ENCODE measurements at regions not wholly inside any gene's neighbourhood (a gene's known extent, or its start where the extent isn't known, plus 50 kb on each side); places are given as distances from the start of the nearest gene placed in this dataset.

DNA sequence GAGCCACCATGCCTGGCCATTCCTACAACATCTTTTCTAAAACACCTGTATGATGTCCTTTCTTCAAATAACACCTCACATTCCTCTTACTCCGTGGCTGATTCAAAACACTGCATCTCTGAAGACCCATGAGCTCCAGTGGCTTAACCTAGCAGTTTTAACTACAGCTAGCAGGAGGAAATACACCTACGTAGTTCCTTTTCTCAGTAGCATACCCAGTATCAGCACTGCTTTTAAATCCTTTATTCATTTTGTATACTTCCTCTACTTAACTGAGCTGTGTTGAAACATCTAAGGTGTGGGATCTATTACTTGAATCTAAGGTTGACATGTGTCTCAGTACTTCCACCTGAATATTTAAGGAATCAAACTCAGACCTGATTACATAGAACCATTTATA is 113.6 kb upstream of the CCDC28A start (continued):
- TF ChIP-seq POLR2AphosphoS5 (IDR thresholded peaks at IDR 0.05; ENCODE audit: low read depth), result no peak

DNA sequence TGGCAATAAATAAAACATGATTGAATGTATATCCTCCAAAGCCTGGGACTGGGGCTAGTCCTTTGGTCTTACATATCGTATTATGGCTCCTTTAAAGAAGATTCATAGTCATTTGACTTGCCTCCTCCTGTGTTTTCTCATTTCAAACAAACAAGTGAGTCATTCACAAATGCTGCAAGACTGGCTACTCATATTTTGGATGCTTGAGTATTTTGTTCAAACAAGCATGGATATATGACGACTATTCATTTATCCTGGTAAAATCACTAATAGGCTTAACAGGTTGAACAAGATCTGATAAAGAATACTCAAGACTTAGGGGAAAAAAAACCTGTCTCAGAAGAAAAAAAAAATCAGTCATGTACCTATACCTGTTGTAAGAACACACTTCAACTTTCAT is 111.1 kb upstream of the CCDC28A start:
- Histone ChIP-seq H3K27ac (ENCODE audit: low read depth) (no peak overlapping the region), H4K20me1 (replicated peaks; ENCODE audit: insufficient read depth) (peaks cover 5% of the 10 kb centered on the region; the same call in 1 of the 2 replicates), H3F3A (replicated peaks; ENCODE audit: low read depth) (no peaks in the 10 kb centered on the region), H3K79me2 (replicated peaks; ENCODE audit: insufficient read depth) (peaks cover 54% of the 10 kb centered on the region), H3K4me1 (ENCODE audit: insufficient read depth) (peaks cover 3% of the 10 kb centered on the region; the same call in 1 of the 2 replicates), H3K4me3 (no peak overlapping the region), H3K27me3 (ENCODE audit: insufficient read depth) (no peaks in the 10 kb centered on the region), H2AFZ (no peak overlapping the region), H3K9me2 (ENCODE audit: insufficient read depth) (no peaks in the 10 kb centered on the region), H3K4me2 (no peak overlapping the region), H3K36me3 (ENCODE audit: insufficient read depth) (no peaks in the 10 kb centered on the region)
- ATAC-seq, result no peak
- no peak for TF ChIP-seq JUNB (IDR thresholded peaks at IDR 0.05; ENCODE audit: unreplicated experiment)
- TF ChIP-seq, protein P1, sequence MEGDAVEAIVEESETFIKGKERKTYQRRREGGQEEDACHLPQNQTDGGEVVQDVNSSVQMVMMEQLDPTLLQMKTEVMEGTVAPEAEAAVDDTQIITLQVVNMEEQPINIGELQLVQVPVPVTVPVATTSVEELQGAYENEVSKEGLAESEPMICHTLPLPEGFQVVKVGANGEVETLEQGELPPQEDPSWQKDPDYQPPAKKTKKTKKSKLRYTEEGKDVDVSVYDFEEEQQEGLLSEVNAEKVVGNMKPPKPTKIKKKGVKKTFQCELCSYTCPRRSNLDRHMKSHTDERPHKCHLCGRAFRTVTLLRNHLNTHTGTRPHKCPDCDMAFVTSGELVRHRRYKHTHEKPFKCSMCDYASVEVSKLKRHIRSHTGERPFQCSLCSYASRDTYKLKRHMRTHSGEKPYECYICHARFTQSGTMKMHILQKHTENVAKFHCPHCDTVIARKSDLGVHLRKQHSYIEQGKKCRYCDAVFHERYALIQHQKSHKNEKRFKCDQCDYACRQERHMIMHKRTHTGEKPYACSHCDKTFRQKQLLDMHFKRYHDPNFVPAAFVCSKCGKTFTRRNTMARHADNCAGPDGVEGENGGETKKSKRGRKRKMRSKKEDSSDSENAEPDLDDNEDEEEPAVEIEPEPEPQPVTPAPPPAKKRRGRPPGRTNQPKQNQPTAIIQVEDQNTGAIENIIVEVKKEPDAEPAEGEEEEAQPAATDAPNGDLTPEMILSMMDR (conservative IDR thresholded peaks at IDR 0.05; ENCODE audit: low read depth in 2 of 2), result no peak
- no peak for TF ChIP-seq POLR2AphosphoS5 (IDR thresholded peaks at IDR 0.05; ENCODE audit: low read depth)
- no peak for TF ChIP-seq EZH2phosphoT487 (IDR thresholded peaks at IDR 0.05; ENCODE audit: unreplicated experiment)
- TF ChIP-seq, protein P2, sequence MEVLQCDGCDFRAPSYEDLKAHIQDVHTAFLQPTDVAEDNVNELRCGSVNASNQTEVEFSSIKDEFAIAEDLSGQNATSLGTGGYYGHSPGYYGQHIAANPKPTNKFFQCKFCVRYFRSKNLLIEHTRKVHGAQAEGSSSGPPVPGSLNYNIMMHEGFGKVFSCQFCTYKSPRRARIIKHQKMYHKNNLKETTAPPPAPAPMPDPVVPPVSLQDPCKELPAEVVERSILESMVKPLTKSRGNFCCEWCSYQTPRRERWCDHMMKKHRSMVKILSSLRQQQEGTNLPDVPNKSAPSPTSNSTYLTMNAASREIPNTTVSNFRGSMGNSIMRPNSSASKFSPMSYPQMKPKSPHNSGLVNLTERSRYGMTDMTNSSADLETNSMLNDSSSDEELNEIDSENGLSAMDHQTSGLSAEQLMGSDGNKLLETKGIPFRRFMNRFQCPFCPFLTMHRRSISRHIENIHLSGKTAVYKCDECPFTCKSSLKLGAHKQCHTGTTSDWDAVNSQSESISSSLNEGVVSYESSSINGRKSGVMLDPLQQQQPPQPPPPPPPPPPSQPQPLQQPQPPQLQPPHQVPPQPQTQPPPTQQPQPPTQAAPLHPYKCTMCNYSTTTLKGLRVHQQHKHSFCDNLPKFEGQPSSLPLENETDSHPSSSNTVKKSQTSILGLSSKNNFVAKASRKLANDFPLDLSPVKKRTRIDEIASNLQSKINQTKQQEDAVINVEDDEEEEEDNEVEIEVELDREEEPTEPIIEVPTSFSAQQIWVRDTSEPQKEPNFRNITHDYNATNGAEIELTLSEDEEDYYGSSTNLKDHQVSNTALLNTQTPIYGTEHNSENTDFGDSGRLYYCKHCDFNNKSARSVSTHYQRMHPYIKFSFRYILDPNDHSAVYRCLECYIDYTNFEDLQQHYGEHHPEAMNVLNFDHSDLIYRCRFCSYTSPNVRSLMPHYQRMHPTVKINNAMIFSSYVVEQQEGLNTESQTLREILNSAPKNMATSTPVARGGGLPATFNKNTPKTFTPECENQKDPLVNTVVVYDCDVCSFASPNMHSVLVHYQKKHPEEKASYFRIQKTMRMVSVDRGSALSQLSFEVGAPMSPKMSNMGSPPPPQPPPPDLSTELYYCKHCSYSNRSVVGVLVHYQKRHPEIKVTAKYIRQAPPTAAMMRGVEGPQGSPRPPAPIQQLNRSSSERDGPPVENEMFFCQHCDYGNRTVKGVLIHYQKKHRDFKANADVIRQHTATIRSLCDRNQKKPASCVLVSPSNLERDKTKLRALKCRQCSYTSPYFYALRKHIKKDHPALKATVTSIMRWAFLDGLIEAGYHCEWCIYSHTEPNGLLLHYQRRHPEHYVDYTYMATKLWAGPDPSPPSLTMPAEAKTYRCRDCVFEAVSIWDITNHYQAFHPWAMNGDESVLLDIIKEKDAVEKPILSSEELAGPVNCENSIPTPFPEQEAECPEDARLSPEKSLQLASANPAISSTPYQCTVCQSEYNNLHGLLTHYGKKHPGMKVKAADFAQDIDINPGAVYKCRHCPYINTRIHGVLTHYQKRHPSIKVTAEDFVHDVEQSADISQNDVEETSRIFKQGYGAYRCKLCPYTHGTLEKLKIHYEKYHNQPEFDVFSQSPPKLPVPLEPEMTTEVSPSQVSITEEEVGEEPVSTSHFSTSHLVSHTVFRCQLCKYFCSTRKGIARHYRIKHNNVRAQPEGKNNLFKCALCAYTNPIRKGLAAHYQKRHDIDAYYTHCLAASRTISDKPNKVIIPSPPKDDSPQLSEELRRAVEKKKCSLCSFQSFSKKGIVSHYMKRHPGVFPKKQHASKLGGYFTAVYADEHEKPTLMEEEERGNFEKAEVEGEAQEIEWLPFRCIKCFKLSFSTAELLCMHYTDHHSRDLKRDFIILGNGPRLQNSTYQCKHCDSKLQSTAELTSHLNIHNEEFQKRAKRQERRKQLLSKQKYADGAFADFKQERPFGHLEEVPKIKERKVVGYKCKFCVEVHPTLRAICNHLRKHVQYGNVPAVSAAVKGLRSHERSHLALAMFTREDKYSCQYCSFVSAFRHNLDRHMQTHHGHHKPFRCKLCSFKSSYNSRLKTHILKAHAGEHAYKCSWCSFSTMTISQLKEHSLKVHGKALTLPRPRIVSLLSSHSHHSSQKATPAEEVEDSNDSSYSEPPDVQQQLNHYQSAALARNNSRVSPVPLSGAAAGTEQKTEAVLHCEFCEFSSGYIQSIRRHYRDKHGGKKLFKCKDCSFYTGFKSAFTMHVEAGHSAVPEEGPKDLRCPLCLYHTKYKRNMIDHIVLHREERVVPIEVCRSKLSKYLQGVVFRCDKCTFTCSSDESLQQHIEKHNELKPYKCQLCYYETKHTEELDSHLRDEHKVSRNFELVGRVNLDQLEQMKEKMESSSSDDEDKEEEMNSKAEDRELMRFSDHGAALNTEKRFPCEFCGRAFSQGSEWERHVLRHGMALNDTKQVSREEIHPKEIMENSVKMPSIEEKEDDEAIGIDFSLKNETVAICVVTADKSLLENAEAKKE (CRISPR knock-in tag; IDR thresholded peaks at IDR 0.05), result no peak
- no peak for TF ChIP-seq ZNF331 (CRISPR knock-in tag; IDR thresholded peaks at IDR 0.05; ENCODE audit: low read depth)
- TF ChIP-seq CREB1 (CRISPR knock-in tag; IDR thresholded peaks at IDR 0.05; ENCODE audit: low read depth), result no peak
- no peak for TF ChIP-seq NANOG (IDR thresholded peaks at IDR 0.05; ENCODE audit: borderline replicate concordance)
- no peak for TF ChIP-seq ZNF114 (CRISPR knock-in tag; IDR thresholded peaks at IDR 0.05)
- TF ChIP-seq, protein P3, sequence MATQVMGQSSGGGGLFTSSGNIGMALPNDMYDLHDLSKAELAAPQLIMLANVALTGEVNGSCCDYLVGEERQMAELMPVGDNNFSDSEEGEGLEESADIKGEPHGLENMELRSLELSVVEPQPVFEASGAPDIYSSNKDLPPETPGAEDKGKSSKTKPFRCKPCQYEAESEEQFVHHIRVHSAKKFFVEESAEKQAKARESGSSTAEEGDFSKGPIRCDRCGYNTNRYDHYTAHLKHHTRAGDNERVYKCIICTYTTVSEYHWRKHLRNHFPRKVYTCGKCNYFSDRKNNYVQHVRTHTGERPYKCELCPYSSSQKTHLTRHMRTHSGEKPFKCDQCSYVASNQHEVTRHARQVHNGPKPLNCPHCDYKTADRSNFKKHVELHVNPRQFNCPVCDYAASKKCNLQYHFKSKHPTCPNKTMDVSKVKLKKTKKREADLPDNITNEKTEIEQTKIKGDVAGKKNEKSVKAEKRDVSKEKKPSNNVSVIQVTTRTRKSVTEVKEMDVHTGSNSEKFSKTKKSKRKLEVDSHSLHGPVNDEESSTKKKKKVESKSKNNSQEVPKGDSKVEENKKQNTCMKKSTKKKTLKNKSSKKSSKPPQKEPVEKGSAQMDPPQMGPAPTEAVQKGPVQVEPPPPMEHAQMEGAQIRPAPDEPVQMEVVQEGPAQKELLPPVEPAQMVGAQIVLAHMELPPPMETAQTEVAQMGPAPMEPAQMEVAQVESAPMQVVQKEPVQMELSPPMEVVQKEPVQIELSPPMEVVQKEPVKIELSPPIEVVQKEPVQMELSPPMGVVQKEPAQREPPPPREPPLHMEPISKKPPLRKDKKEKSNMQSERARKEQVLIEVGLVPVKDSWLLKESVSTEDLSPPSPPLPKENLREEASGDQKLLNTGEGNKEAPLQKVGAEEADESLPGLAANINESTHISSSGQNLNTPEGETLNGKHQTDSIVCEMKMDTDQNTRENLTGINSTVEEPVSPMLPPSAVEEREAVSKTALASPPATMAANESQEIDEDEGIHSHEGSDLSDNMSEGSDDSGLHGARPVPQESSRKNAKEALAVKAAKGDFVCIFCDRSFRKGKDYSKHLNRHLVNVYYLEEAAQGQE (IDR thresholded peaks at IDR 0.05; ENCODE audit: unreplicated experiment), result no peak
- TF ChIP-seq STAT1 (IDR thresholded peaks at IDR 0.05; ENCODE audit: unreplicated experiment), result no peak
- TF ChIP-seq, protein P4, sequence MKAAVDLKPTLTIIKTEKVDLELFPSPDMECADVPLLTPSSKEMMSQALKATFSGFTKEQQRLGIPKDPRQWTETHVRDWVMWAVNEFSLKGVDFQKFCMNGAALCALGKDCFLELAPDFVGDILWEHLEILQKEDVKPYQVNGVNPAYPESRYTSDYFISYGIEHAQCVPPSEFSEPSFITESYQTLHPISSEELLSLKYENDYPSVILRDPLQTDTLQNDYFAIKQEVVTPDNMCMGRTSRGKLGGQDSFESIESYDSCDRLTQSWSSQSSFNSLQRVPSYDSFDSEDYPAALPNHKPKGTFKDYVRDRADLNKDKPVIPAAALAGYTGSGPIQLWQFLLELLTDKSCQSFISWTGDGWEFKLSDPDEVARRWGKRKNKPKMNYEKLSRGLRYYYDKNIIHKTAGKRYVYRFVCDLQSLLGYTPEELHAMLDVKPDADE (IDR thresholded peaks at IDR 0.05), result no peak
- no peak for TF ChIP-seq EZH2 (IDR thresholded peaks at IDR 0.05; ENCODE audit: low read depth, unreplicated experiment)
- DNase-seq (ENCODE audit: low spot score), result no peak
- H3K36me3 Mint-ChIP-seq (ENCODE audit: low read depth), result no peaks in the 10 kb centered on the region
- no peaks in the 10 kb centered on the region for H3K27me3 Mint-ChIP-seq (ENCODE audit: insufficient read depth, low read depth, poor library complexity)
- H3K27ac Mint-ChIP-seq, result no peak overlapping the region
- H3K9me3 Mint-ChIP-seq, result no peaks in the 10 kb centered on the region
- peaks cover 3% of the 10 kb centered on the region; the same call in 2 of the 3 replicates for H3K4me1 Mint-ChIP-seq
- no peak overlapping the region for H3K4me3 Mint-ChIP-seq

All from GM23338 (cell line).